T-helper 1 cell (primary cell): ENCODE measurements at regions not wholly inside any gene's neighbourhood (a gene's known extent, or its start where the extent isn't known, plus 50 kb on each side); places are given as distances from the start of the nearest gene placed in this dataset.

ENCODE experiments used
- DNase-seq, 5 donors: peaks; one replicate each; pipeline ENCODE4 v3.0.0-alpha.2; 2012 to 2020

GRCh38 chr3:170643831-170644230 lies 58.0 kb upstream of the SLC7A14 start:
- no peak for DNase-seq

GRCh38 chr3:170642882-170643601 lies 57.2 kb upstream of the SLC7A14 start:
- DNase-seq = no peak

GRCh38 chr3:170641510-170642236 lies 55.8 kb upstream of the SLC7A14 start:
- DNase-seq = no peak

- no peak for DNase-seq
These were observed 54.9 kb upstream of the SLC7A14 start for GRCh38 chr3:170640737-170641171.

GRCh38 chr3:170638988-170639387 lies 53.1 kb upstream of the SLC7A14 start:
- DNase-seq = no peak

- DNase-seq = no peak
These were observed 51.4 kb upstream of the SLC7A14 start for GRCh38 chr3:170637306-170637705.

- DNase-seq = no peak
These were observed 50.6 kb upstream of the SLC7A14 start for GRCh38 chr3:170636400-170636973.
